TTC549 (cell line): ENCODE measurements at regions not wholly inside any gene's neighbourhood (a gene's known extent, or its start where the extent isn't known, plus 50 kb on each side); places are given as distances from the start of the nearest gene placed in this dataset.
"Not testable (repeated sequence)": the region's sequence is repeated elsewhere in the genome, so short reads cannot be mapped to it uniquely, and the experiment has no call there.

Experiments
- FAIRE-seq: peaks from 2 replicates; lab custom pipeline; 2012; peaks lifted over from hg19 to GRCh38; lab: Jason Lieb, UNC

- FAIRE-seq, result no peak
These were observed 75.8 kb upstream of the BACH2 start for GRCh38 chr6:90372450-90372849.

- FAIRE-seq, result no peak
These were observed 73.9 kb upstream of the BACH2 start for GRCh38 chr6:90370493-90370959.

GRCh38 chr6:90369651-90370050, 73.0 kb upstream of the BACH2 start:
- FAIRE-seq, result no peak

GRCh38 chr6:90369024-90369519, 72.4 kb upstream of the BACH2 start:
- FAIRE-seq, result peak; percentile 96

- FAIRE-seq, result peak; percentile 66
These were observed 72.0 kb upstream of the BACH2 start for GRCh38 chr6:90368601-90369000.

- FAIRE-seq, result no peak
These were observed 71.4 kb upstream of the BACH2 start for GRCh38 chr6:90368001-90368400.

GRCh38 chr6:90365565-90366219, 69.0 kb upstream of the BACH2 start:
- no peak for FAIRE-seq

- FAIRE-seq, result no peak
These were observed 68.4 kb upstream of the BACH2 start for GRCh38 chr6:90365002-90365401.

- no peak for FAIRE-seq
These were observed 67.6 kb upstream of the BACH2 start for GRCh38 chr6:90364286-90364685.

GRCh38 chr6:90362318-90362717, 65.7 kb upstream of the BACH2 start:
- no peak for FAIRE-seq

- no peak for FAIRE-seq
These were observed 64.5 kb upstream of the BACH2 start for GRCh38 chr6:90361174-90361573.

GRCh38 chr6:90358036-90358770, 61.6 kb upstream of the BACH2 start:
- FAIRE-seq, result not testable (repeated sequence)

GRCh38 chr6:90356012-90356421, 59.4 kb upstream of the BACH2 start:
- FAIRE-seq, result no peak

- no peak for FAIRE-seq
These were observed 58.3 kb upstream of the BACH2 start for GRCh38 chr6:90354961-90355360.

GRCh38 chr6:90351696-90352095, 55.1 kb upstream of the BACH2 start:
- no peak for FAIRE-seq

- FAIRE-seq, result no peak
These were observed 54.3 kb upstream of the BACH2 start for GRCh38 chr6:90350689-90351554.

GRCh38 chr6:90347411-90347851, 50.8 kb upstream of the BACH2 start:
- no peak for FAIRE-seq

GRCh38 chr6:90346729-90347128, 50.1 kb upstream of the BACH2 start:
- no peak for FAIRE-seq
